ENCODE measurements at regions not wholly inside any gene's neighbourhood (a gene's known extent, or its start where the extent isn't known, plus 50 kb on each side); places are given as distances from the start of the nearest gene placed in this dataset.

DNA sequence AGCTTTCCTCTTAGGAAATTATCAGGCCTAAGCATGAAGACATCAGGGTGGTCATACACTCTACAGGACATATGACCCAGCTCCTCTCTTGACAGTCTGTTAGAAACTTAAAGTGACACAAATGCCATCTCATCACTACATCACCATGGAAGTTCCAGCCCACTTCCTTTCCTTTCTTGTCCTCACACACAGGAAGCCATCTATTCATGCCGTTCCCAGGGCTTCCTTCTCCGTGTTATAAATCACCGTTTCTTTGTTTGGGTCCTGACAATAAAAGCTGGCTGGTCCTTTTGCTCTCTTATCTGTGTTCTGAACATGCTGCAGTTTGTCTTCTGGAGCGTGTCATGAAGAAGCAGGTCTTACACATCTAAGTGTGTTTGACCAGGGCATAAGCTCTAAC lies 692.1 kb upstream of the CELF4 start:
- H3K27ac ChIP-seq: no peak overlapping the region
- no peak for ATAC-seq
- intact Hi-C loops (cut with DNase I): no loop called here
- H3K9me3 ChIP-seq: no peaks in the 10 kb centered on the region
- DNase-seq: no peak
- H3K27me3 ChIP-seq (ENCODE audit: low read depth): no peaks in the 10 kb centered on the region
- H3K4me3 ChIP-seq: no peak overlapping the region
- no peaks in the 10 kb centered on the region for H3K36me3 ChIP-seq
- no peak for TF ChIP-seq CTCF (IDR thresholded peaks at IDR 0.05)
- no peaks in the 10 kb centered on the region for H3K4me1 ChIP-seq

DNA sequence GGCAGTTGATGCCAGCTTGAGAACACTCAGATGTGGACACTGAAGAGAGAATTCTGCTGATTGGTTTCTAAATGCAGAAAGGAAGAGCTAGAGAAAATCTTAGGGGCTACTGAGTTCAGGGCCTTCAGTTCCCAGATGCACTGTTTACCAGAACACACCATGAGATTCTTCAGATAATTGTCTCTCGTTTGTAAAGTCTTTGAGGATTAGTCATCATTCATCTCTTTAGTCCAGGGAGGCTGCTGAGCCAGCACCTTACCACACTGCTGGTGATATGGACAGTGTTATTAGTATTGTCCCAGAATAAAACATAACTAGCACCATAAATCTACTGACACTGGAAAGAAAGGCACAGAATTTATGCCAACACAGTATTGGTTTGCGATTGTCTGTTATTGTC lies 690.8 kb upstream of the CELF4 start:
- intact Hi-C loops (cut with DNase I): no loop called here
- no peak for TF ChIP-seq CTCF (IDR thresholded peaks at IDR 0.05)
- H3K27ac ChIP-seq: no peak overlapping the region
- H3K4me1 ChIP-seq: no peaks in the 10 kb centered on the region
- H3K36me3 ChIP-seq: no peaks in the 10 kb centered on the region
- no peaks in the 10 kb centered on the region for H3K27me3 ChIP-seq (ENCODE audit: low read depth)
- DNase-seq (no peak), ATAC-seq (no peak)
- no peak overlapping the region for H3K4me3 ChIP-seq
- no peaks in the 10 kb centered on the region for H3K9me3 ChIP-seq

- H3K27me3 ChIP-seq (ENCODE audit: low read depth): no peaks in the 10 kb centered on the region
- intact Hi-C loops (cut with DNase I): no loop called here
- no peak for TF ChIP-seq CTCF (IDR thresholded peaks at IDR 0.05)
- H3K27ac ChIP-seq: no peak overlapping the region
- H3K4me3 ChIP-seq: no peak overlapping the region
- H3K4me1 ChIP-seq: no peaks in the 10 kb centered on the region
- no peaks in the 10 kb centered on the region for H3K36me3 ChIP-seq
- no peak for DNase-seq
- no peaks in the 10 kb centered on the region for H3K9me3 ChIP-seq
- no peak for ATAC-seq
Measured at GRCh38 chr18:38250971-38251370, 685.4 kb upstream of the CELF4 start.

- peaks cover 6% of the 10 kb centered on the region for H3K4me1 ChIP-seq
- no peak for ATAC-seq
- H3K4me3 ChIP-seq: no peak overlapping the region
- no peaks in the 10 kb centered on the region for H3K9me3 ChIP-seq
- TF ChIP-seq CTCF (IDR thresholded peaks at IDR 0.05): no peak
- H3K27ac ChIP-seq: no peak overlapping the region
- intact Hi-C loops (cut with DNase I): no loop called here
- no peaks in the 10 kb centered on the region for H3K36me3 ChIP-seq
- H3K27me3 ChIP-seq (ENCODE audit: low read depth): no peaks in the 10 kb centered on the region
- no peak for DNase-seq
Measured at GRCh38 chr18:38244480-38244879, 678.9 kb upstream of the CELF4 start.

GRCh38 chr18:38243291-38243690 lies 677.7 kb upstream of the CELF4 start:
- H3K4me3 ChIP-seq: no peak overlapping the region
- ATAC-seq: no peak
- TF ChIP-seq CTCF (IDR thresholded peaks at IDR 0.05): no peak
- no peaks in the 10 kb centered on the region for H3K36me3 ChIP-seq
- intact Hi-C loops (cut with DNase I): no loop called here
- H3K4me1 ChIP-seq: peaks cover 6% of the 10 kb centered on the region
- H3K9me3 ChIP-seq: no peaks in the 10 kb centered on the region
- no peaks in the 10 kb centered on the region for H3K27me3 ChIP-seq (ENCODE audit: low read depth)
- DNase-seq: no peak
- H3K27ac ChIP-seq: no peak overlapping the region

DNA sequence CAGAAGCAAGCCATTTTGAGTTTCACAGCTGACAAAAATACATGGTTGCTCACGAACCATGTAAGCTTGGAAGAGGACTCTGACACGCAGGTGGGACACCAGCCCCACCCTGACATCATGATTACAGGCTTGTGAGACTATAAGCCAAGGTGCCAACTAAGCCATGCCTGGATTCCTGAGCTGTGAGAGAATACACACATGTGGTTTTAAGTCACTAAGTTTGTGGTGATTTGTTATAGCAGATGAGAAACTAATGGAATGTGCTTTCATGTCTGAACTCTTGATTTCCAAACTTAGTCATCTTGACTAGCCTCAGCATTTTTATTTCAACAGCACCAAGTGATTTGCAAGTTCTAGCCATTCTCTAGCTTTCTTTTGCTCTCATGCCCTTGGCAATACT lies 676.1 kb upstream of the CELF4 start:
- no peak for TF ChIP-seq CTCF (IDR thresholded peaks at IDR 0.05)
- DNase-seq: no peak
- intact Hi-C loops (cut with DNase I): no loop called here
- Histone ChIP-seq H3K4me1 (peaks cover 6% of the 10 kb centered on the region), H3K9me3 (no peaks in the 10 kb centered on the region), H3K4me3 (no peak overlapping the region), H3K36me3 (no peaks in the 10 kb centered on the region), H3K27me3 (ENCODE audit: low read depth) (no peaks in the 10 kb centered on the region), H3K27ac (no peak overlapping the region)
- no peak for ATAC-seq
